ENCODE measurements at regions not wholly inside any gene's neighbourhood (a gene's known extent, or its start where the extent isn't known, plus 50 kb on each side); places are given as distances from the start of the nearest gene placed in this dataset.

- no peak for TF ChIP-seq CTCF (IDR thresholded peaks at IDR 0.05)
- no peak for TF ChIP-seq POLR2A (IDR thresholded peaks at IDR 0.05)
These were observed 361.3 kb upstream of the KLHL29 start for GRCh38 chr2:23023722-23024121.
